MM.1S (cell line): ENCODE measurements at regions not wholly inside any gene's neighbourhood (a gene's known extent, or its start where the extent isn't known, plus 50 kb on each side); places are given as distances from the start of the nearest gene placed in this dataset.

Experiments
- DNase-seq: peaks from one replicate; pipeline ENCODE4 v3.0.0-alpha.2; 2015
- H2AFZ ChIP-seq: fragments of 300-600 bp; sonication (generic); 2 replicates; pipeline ENCODE4 v1.6.0; 2016; ENCODE audit warnings: antibody characterized with exemption, low read length
- H3F3A ChIP-seq: fragments of 300-600 bp; sonication (generic); 2 replicates; pipeline ENCODE4 v1.6.1; 2016; ENCODE audit warnings: mild to moderate bottlenecking, antibody characterized with exemption, low read length, moderate library complexity, mixed read lengths; ENCODE audit not compliant: insufficient read depth
- H3K27ac ChIP-seq: fragments of 300-600 bp; sonication (generic); 2 replicates; pipeline ENCODE4 v1.5.1; 2016; ENCODE audit warnings: mild to moderate bottlenecking, low read length
- H3K27me3 ChIP-seq: fragments of 300-600 bp; sonication (generic); replicated peaks from 2 replicates; pipeline ENCODE4 v1.6.0; 2016; ENCODE audit warnings: low read length; ENCODE audit not compliant: insufficient read depth
- H3K36me3 ChIP-seq: fragments of 300-600 bp; sonication (generic); replicated peaks from 2 replicates; pipeline ENCODE4 v1.6.1; 2016; ENCODE audit warnings: mild to moderate bottlenecking, low read length, mixed read lengths; ENCODE audit not compliant: insufficient read depth
- H3K4me1 ChIP-seq: fragments of 300-600 bp; sonication (generic); 2 replicates; pipeline ENCODE4 v1.6.1; 2016; ENCODE audit warnings: low read length, mixed read lengths
- H3K4me2 ChIP-seq: fragments of 300-600 bp; sonication (generic); 2 replicates; pipeline ENCODE4 v1.6.0; 2016; ENCODE audit warnings: low read depth, low read length
- H3K4me3 ChIP-seq: fragments of 300-600 bp; sonication (generic); 2 replicates; pipeline ENCODE4 v1.5.1; 2016; ENCODE audit warnings: low read length, mixed read lengths
- H3K79me2 ChIP-seq: fragments of 300-600 bp; sonication (generic); 2 replicates; pipeline ENCODE4 v1.6.1; 2016; ENCODE audit warnings: mixed run types, low read length, mixed read lengths
- H3K9ac ChIP-seq: fragments of 300-600 bp; sonication (generic); 2 replicates; pipeline ENCODE4 v1.6.1; 2016; ENCODE audit warnings: low read length, mixed read lengths
- H3K9me2 ChIP-seq: fragments of 300-600 bp; sonication (generic); replicated peaks from 2 replicates; pipeline ENCODE4 v1.6.1; 2016; ENCODE audit warnings: mild to moderate bottlenecking, low read length, mixed read lengths; ENCODE audit not compliant: insufficient read depth
- H3K9me3 ChIP-seq: fragments of 300-600 bp; sonication (generic); replicated peaks from 2 replicates; pipeline ENCODE4 v1.6.1; 2016; ENCODE audit warnings: mild to moderate bottlenecking, low read length, mixed read lengths; ENCODE audit not compliant: insufficient read depth
- H4K20me1 ChIP-seq: fragments of 300-600 bp; sonication (generic); 2 replicates; pipeline ENCODE4 v1.6.1; 2016; ENCODE audit warnings: mild to moderate bottlenecking, low read length, moderate library complexity, mixed read lengths; ENCODE audit not compliant: insufficient read depth
- EZH2 ChIP-seq: fragments of 300-600 bp; sonication (generic); optimal IDR thresholded peaks from 2 replicates; pipeline ENCODE3; 2017; ENCODE audit warnings: low read depth, mild to moderate bottlenecking, antibody characterized with exemption, low read length, mixed read lengths
- EZH2phosphoT487 ChIP-seq: fragments of 300-600 bp; sonication (generic); IDR thresholded peaks from 2 replicates; pipeline ENCODE4 v1.6.1; 2018; ENCODE audit warnings: antibody characterized with exemption, low read length
- TF ChIP-seq, protein P1 (sequence below): fragments of 300-600 bp; sonication (generic); IDR thresholded peaks from 2 replicates; pipeline ENCODE4 v1.5.1; 2016; ENCODE audit warnings: antibody characterized with exemption, low read length, mixed read lengths

- Histone ChIP-seq H3K4me2 (no peak overlapping the region), H3F3A (no peaks in the 10 kb centered on the region), H2AFZ (no peak overlapping the region), H3K4me3 (no peak overlapping the region), H3K36me3 (no peaks in the 10 kb centered on the region), H3K9me3 (no peaks in the 10 kb centered on the region), H3K27me3 (peaks cover 42% of the 10 kb centered on the region), H4K20me1 (no peaks in the 10 kb centered on the region), H3K9me2 (no peaks in the 10 kb centered on the region), H3K9ac (no peak overlapping the region), H3K79me2 (no peaks in the 10 kb centered on the region), H3K4me1 (no peaks in the 10 kb centered on the region), H3K27ac (no peak overlapping the region)
- TF ChIP-seq EZH2 (no peak), EZH2phosphoT487 (no peak)
- TF ChIP-seq, protein P1, sequence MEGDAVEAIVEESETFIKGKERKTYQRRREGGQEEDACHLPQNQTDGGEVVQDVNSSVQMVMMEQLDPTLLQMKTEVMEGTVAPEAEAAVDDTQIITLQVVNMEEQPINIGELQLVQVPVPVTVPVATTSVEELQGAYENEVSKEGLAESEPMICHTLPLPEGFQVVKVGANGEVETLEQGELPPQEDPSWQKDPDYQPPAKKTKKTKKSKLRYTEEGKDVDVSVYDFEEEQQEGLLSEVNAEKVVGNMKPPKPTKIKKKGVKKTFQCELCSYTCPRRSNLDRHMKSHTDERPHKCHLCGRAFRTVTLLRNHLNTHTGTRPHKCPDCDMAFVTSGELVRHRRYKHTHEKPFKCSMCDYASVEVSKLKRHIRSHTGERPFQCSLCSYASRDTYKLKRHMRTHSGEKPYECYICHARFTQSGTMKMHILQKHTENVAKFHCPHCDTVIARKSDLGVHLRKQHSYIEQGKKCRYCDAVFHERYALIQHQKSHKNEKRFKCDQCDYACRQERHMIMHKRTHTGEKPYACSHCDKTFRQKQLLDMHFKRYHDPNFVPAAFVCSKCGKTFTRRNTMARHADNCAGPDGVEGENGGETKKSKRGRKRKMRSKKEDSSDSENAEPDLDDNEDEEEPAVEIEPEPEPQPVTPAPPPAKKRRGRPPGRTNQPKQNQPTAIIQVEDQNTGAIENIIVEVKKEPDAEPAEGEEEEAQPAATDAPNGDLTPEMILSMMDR, result no peak
- DNase-seq, result no peak
Observed at GRCh38 chr19:29411113-29411581, 114.6 kb upstream of the VSTM2B start.

- H3K9me3 ChIP-seq, result no peaks in the 10 kb centered on the region
Observed at GRCh38 chr19:29413435-29413834, 112.4 kb upstream of the VSTM2B start.

DNA sequence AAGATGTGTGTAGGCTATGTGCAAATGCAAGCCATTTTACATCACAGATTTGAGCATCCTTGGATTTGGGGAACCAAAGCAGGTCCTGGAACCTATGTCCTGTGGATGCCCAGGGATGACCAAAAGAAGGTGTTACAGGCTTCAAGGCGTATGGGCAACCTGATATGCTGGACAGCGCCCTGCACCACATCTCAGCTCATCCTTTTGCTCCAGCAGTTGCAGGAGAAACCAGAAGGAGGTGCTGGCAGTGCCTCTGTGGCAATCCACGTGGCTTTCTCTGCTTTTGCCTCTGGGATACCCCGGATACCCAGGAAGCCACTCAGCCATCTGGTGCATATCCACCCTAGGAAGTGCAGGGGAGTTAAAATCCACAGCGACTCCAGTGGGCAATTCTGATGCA lies 110.3 kb upstream of the VSTM2B start:
- H3K27me3 ChIP-seq, result peaks cover 26% of the 10 kb centered on the region
- TF ChIP-seq, protein P1, result no peak
- TF ChIP-seq EZH2phosphoT487 (no peak), EZH2 (no peak)
- no peaks in the 10 kb centered on the region for H3F3A ChIP-seq
- no peaks in the 10 kb centered on the region for H3K9me2 ChIP-seq
- no peak for DNase-seq
- H4K20me1 ChIP-seq, result no peaks in the 10 kb centered on the region
- H3K36me3 ChIP-seq, result no peaks in the 10 kb centered on the region
- no peaks in the 10 kb centered on the region for H3K4me1 ChIP-seq
- H3K4me2 ChIP-seq, result no peak overlapping the region
- H3K9ac ChIP-seq, result no peak overlapping the region
- no peak overlapping the region for H2AFZ ChIP-seq
- H3K4me3 ChIP-seq, result no peak overlapping the region
- no peaks in the 10 kb centered on the region for H3K9me3 ChIP-seq
- H3K79me2 ChIP-seq, result no peaks in the 10 kb centered on the region
- no peak overlapping the region for H3K27ac ChIP-seq

More at GRCh38 chr19:29413435-29413834, 112.4 kb upstream of the VSTM2B start:
- H3K9me2 ChIP-seq, result no peaks in the 10 kb centered on the region
- H4K20me1 ChIP-seq, result no peaks in the 10 kb centered on the region
- H3K4me3 ChIP-seq, result no peak overlapping the region
- DNase-seq, result no peak
- H3F3A ChIP-seq, result no peaks in the 10 kb centered on the region
- no peaks in the 10 kb centered on the region for H3K36me3 ChIP-seq
- no peaks in the 10 kb centered on the region for H3K79me2 ChIP-seq
- H3K4me1 ChIP-seq, result no peaks in the 10 kb centered on the region
- no peak overlapping the region for H3K27ac ChIP-seq
- no peak overlapping the region for H2AFZ ChIP-seq
- no peak overlapping the region for H3K4me2 ChIP-seq
- TF ChIP-seq, protein P1, result no peak
- TF ChIP-seq EZH2 (no peak), EZH2phosphoT487 (no peak)
- H3K9ac ChIP-seq, result no peak overlapping the region
- peaks cover 41% of the 10 kb centered on the region for H3K27me3 ChIP-seq
